Transverse colon (tissue), 3 donors: ENCODE measurements at regions not wholly inside any gene's neighbourhood (a gene's known extent, or its start where the extent isn't known, plus 50 kb on each side); places are given as distances from the start of the nearest gene placed in this dataset.

Experiments used
- CTCF ChIP-seq, 5 experiments: fragments of 200-600 bp in 3 of 5; fragments of 450-650 bp in 2 of 5; sonication (generic) in 3 of 5; IDR thresholded peaks; 1 replicate in 2 of 5; 2 replicates in 3 of 5; pipeline ENCODE4 v1.5.1; 2016 to 2017; ENCODE audit warnings: antibody characterized with exemption in 5 of 5, inconsistent platforms in 3 of 5, mild to moderate bottlenecking in 2 of 5, moderate library complexity in 1 of 5
- EP300 ChIP-seq: sonication (generic); formaldehyde crosslinking; IDR thresholded peaks from one replicate; pipeline ENCODE4 v1.6.1; 2017; ENCODE audit warnings: antibody characterized with exemption, low read depth

DNA sequence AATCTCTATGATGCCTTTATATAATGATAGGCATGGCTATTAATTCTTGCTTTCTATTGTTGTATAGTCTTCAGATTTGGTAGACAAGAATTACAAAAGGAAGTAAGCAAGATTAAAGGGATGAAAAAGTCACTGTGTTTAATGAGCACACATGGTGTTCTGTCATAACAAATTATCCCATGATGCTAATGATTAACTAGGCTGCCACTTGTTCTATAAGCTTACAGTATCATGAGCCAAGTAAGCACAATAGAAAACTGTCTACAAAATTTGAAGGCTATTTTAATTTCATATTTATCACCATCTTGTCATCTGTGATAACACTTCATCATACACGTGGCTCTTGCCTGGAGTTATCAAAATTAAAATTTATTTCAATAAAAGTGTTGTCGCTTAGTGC is 466.7 kb downstream of the GASK1B start:
- TF ChIP-seq CTCF (IDR thresholded peaks at IDR 0.05): no peak
- no peak for TF ChIP-seq EP300
